Ectodermal cell (in vitro differentiated cells): ENCODE measurements at regions not wholly inside any gene's neighbourhood (a gene's known extent, or its start where the extent isn't known, plus 50 kb on each side); places are given as distances from the start of the nearest gene placed in this dataset.
"Not testable (repeated sequence)": the region's sequence is repeated elsewhere in the genome, so short reads cannot be mapped to it uniquely, and the experiment has no call there.

Experiments
- H3K27ac ChIP-seq: 2 replicates; pipeline ENCODE4 v1.7.0; 2013; ENCODE audit warnings: mild to moderate bottlenecking, low read depth, low read length; ENCODE audit not compliant: insufficient read depth, poor library complexity, severe bottlenecking
- H3K27me3 ChIP-seq: 2 replicates; pipeline ENCODE4 v1.7.0; 2013; ENCODE audit warnings: mild to moderate bottlenecking, low read length; ENCODE audit not compliant: insufficient read depth, control insufficient read depth, poor library complexity, severe bottlenecking
- H3K36me3 ChIP-seq: one replicate; pipeline ENCODE4 v1.7.0; 2013; ENCODE audit warnings: low read length; ENCODE audit not compliant: control insufficient read depth, insufficient read depth
- H3K4me1 ChIP-seq: one replicate; pipeline ENCODE4 v1.7.0; 2013; ENCODE audit warnings: low read length; ENCODE audit not compliant: control insufficient read depth, insufficient read depth
- H3K4me3 ChIP-seq: 2 replicates; pipeline ENCODE4 v1.7.0; 2013; ENCODE audit warnings: low read depth, low read length, control low read depth; ENCODE audit not compliant: insufficient read depth
- H3K9me3 ChIP-seq: 2 replicates; pipeline ENCODE4 v1.7.0; 2013; ENCODE audit warnings: mild to moderate bottlenecking, low read length, moderate library complexity; ENCODE audit not compliant: control insufficient read depth
- WGBS, 2 experiments: methylation state at CpG; one replicate each; pipeline ENCODE4 v1.1.7; 2013; ENCODE audit warnings: missing lambda C conversion rate in 2 of 2; 5-methylcytosine and 5-hydroxymethylcytosine counted together

- H3K4me3 ChIP-seq: no peak overlapping the region
- 95 to 100% methylated on average over 1 to 3 of the region's 3 CpGs for WGBS, 2 experiments
- H3K27me3 ChIP-seq: no peaks in the 10 kb centered on the region
- H3K27ac ChIP-seq: no peak overlapping the region
- no peaks in the 10 kb centered on the region for H3K9me3 ChIP-seq
- H3K36me3 ChIP-seq: no peaks in the 10 kb centered on the region
- H3K4me1 ChIP-seq: no peaks in the 10 kb centered on the region
These were observed 1066.5 kb downstream of the TMTC2 start for GRCh38 chr12:83753205-83753604.

- Histone ChIP-seq H3K9me3 (no peaks in the 10 kb centered on the region), H3K27me3 (no peaks in the 10 kb centered on the region), H3K4me1 (no peaks in the 10 kb centered on the region), H3K4me3 (no peak overlapping the region), H3K36me3 (no peaks in the 10 kb centered on the region), H3K27ac (no peak overlapping the region)
- WGBS, 2 experiments: 97% methylated on average over 3 of the region's 3 CpGs
These were observed 1052.9 kb downstream of the TMTC2 start for GRCh38 chr12:83739607-83740006.

- Histone ChIP-seq H3K9me3 (no peaks in the 10 kb centered on the region), H3K4me1 (no peaks in the 10 kb centered on the region), H3K36me3 (no peaks in the 10 kb centered on the region), H3K27me3 (no peaks in the 10 kb centered on the region), H3K27ac (no peak overlapping the region), H3K4me3 (no peak overlapping the region)
- WGBS, 2 experiments: 91 to 93% methylated on average over 3 of the region's 3 CpGs
These were observed 1024.1 kb downstream of the TMTC2 start for GRCh38 chr12:83710851-83711250.

DNA sequence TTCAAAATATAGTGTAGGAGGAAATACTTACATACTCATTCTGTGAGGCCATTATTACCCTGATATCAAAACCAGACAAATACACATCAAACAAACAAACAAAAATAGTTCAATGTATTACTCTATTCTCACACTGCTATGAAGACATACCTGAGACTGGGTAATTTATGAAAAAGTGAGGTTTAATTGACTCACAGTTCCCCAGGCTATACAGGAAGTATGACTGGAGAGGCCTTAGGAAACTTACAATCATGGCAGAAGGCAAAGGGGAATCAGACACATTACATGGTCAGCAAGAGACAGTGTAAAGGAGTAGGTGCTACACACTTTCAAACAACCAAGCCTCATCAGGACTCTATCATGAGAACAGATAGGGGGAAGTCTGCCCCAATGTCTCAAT lies 1023.2 kb downstream of the TMTC2 start:
- no peaks in the 10 kb centered on the region for H3K36me3 ChIP-seq
- no peak overlapping the region for H3K27ac ChIP-seq
- H3K9me3 ChIP-seq: no peaks in the 10 kb centered on the region
- H3K27me3 ChIP-seq: no peaks in the 10 kb centered on the region
- H3K4me1 ChIP-seq: no peaks in the 10 kb centered on the region
- H3K4me3 ChIP-seq: no peak overlapping the region

GRCh38 chr12:83700838-83701237 lies 1014.1 kb downstream of the TMTC2 start:
- 86 to 88% methylated on average over 2 of the region's 2 CpGs for WGBS, 2 experiments
- H3K27ac ChIP-seq: no peak overlapping the region
- no peaks in the 10 kb centered on the region for H3K4me1 ChIP-seq
- no peaks in the 10 kb centered on the region for H3K27me3 ChIP-seq
- H3K9me3 ChIP-seq: no peaks in the 10 kb centered on the region
- H3K36me3 ChIP-seq: no peaks in the 10 kb centered on the region
- no peak overlapping the region for H3K4me3 ChIP-seq

GRCh38 chr12:83696311-83696710 lies 1009.6 kb downstream of the TMTC2 start:
- not testable (repeated sequence) for H3K4me3 ChIP-seq, H3K27me3 ChIP-seq, H3K9me3 ChIP-seq, H3K27ac ChIP-seq, H3K4me1 ChIP-seq, H3K36me3 ChIP-seq
- 82 to 84% methylated on average over 13 of the region's 13 CpGs for WGBS, 2 experiments

DNA sequence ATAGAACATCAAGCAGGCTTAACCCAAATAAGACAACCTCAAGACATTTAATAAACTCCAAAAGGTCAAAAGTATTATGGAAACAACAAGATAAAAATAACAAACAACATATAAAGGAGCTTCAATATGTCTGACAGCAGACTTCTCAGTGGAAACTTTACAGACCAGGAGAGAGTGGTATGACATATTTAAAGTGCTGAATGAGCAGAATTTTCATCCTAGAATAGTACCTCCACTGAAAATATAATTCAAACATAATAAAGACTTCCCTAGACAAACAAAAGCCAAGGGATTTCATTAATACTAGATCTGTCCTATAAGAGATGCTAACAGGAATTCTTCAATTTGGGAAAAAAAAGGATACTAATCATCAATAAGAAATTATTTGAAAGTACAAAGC lies 1005.0 kb downstream of the TMTC2 start:
- no peaks in the 10 kb centered on the region for H3K36me3 ChIP-seq
- H3K9me3 ChIP-seq: no peaks in the 10 kb centered on the region
- H3K4me1 ChIP-seq: no peaks in the 10 kb centered on the region
- H3K27ac ChIP-seq: no peak overlapping the region
- no peak overlapping the region for H3K4me3 ChIP-seq
- H3K27me3 ChIP-seq: no peaks in the 10 kb centered on the region

GRCh38 chr12:83690465-83690864 lies 1003.8 kb downstream of the TMTC2 start:
- no peak overlapping the region for H3K27ac ChIP-seq
- no peaks in the 10 kb centered on the region for H3K36me3 ChIP-seq
- no peak overlapping the region for H3K4me3 ChIP-seq
- WGBS, 2 experiments: 90 to 96% methylated on average over 1 of the region's 1 CpG
- H3K9me3 ChIP-seq: no peaks in the 10 kb centered on the region
- H3K27me3 ChIP-seq: no peaks in the 10 kb centered on the region
- H3K4me1 ChIP-seq: no peaks in the 10 kb centered on the region

- H3K36me3 ChIP-seq: no peaks in the 10 kb centered on the region
- no peak overlapping the region for H3K4me3 ChIP-seq
- no peaks in the 10 kb centered on the region for H3K9me3 ChIP-seq
- no peaks in the 10 kb centered on the region for H3K4me1 ChIP-seq
- no peak overlapping the region for H3K27ac ChIP-seq
- H3K27me3 ChIP-seq: no peaks in the 10 kb centered on the region
- 89 to 97% methylated on average over 2 of the region's 2 CpGs for WGBS, 2 experiments
These were observed 1002.6 kb downstream of the TMTC2 start for GRCh38 chr12:83689333-83689732.

DNA sequence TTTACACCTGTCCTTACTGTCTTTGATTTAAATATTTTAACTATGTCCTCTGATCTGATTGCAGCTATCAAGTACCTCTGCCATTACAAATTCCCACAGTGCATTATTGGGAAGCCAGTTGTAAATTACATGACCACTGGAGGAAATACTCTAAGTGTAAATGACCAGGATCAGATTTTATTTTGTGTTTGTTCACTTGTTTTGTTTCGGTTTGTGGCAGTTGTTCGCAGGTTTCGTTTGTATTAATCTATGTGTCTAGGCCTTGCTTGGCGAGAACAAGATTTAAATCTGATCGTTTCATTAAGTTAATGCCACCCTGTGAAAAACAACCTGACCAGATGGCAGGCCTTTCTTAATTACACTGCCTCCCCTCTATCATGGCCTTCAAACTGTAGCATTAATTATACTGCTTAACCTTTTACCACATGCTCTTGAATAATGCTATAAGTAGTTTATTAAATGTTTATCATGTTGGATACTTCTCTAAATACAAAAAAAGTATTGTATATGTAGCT lies 990.1 kb downstream of the TMTC2 start:
- H3K36me3 ChIP-seq: no peaks in the 10 kb centered on the region
- no peaks in the 10 kb centered on the region for H3K27me3 ChIP-seq
- 93 to 95% methylated on average over 5 of the region's 5 CpGs for WGBS, 2 experiments
- H3K4me3 ChIP-seq: no peak overlapping the region
- no peak overlapping the region for H3K27ac ChIP-seq
- no peaks in the 10 kb centered on the region for H3K9me3 ChIP-seq
- no peaks in the 10 kb centered on the region for H3K4me1 ChIP-seq

- H3K27me3 ChIP-seq: no peaks in the 10 kb centered on the region
- 76 to 78% methylated on average over 2 of the region's 2 CpGs for WGBS, 2 experiments
- no peak overlapping the region for H3K4me3 ChIP-seq
These were observed 980.0 kb downstream of the TMTC2 start for GRCh38 chr12:83666690-83667089.

More at GRCh38 chr12:83666690-83667089, 980.0 kb downstream of the TMTC2 start:
- Histone ChIP-seq H3K36me3 (no peaks in the 10 kb centered on the region), H3K9me3 (no peaks in the 10 kb centered on the region), H3K27ac (no peak overlapping the region), H3K4me1 (no peaks in the 10 kb centered on the region)
